GM12892 (cell line): ENCODE measurements at regions not wholly inside any gene's neighbourhood (a gene's known extent, or its start where the extent isn't known, plus 50 kb on each side); places are given as distances from the start of the nearest gene placed in this dataset.

Experiments used
- DNase-seq: peaks from one replicate; pipeline ENCODE4 v3.0.0; 2011; ENCODE audit not compliant: insufficient read length
- FAIRE-seq: peaks from 2 replicates; lab custom pipeline; 2011; peaks lifted over from hg19 to GRCh38; lab: Jason Lieb, UNC
- POLR2A ChIP-seq: IDR thresholded peaks from 2 replicates; pipeline ENCODE4 v1.6.1; 2011; ENCODE audit warnings: low read depth, low read length, control low read depth
- POLR2AphosphoS5 ChIP-seq: IDR thresholded peaks from 2 replicates; pipeline ENCODE4 v1.6.1; 2011; ENCODE audit warnings: low read depth, low read length, control low read depth
- TAF1 ChIP-seq: IDR thresholded peaks from 2 replicates; pipeline ENCODE4 v1.6.1; 2011; ENCODE audit warnings: low read depth, mild to moderate bottlenecking, control low read depth, low read length, borderline replicate concordance

DNA sequence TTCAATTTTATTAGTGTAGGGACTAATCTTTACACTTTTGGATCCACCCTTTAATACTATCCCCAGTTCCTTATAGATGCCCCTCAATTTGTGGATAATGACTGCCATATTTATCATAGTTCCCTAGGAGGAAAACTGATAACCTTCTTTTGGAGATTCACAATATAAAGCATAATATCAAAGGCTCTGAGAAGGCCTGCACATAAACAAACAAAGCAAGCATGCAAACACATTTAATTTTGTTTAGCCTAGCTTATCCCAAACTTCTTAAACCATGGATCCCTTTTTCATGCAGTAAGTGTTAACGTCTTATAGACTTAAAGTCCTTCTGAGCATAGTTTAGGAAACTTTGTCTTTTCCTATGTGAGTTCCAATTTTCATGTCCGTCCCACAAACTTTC, 290.4 kb upstream of the TBX3 start:
- TF ChIP-seq TAF1 = no peak
- no peak for TF ChIP-seq POLR2AphosphoS5
- TF ChIP-seq POLR2A = no peak
- FAIRE-seq (no peak), DNase-seq (no peak)

DNA sequence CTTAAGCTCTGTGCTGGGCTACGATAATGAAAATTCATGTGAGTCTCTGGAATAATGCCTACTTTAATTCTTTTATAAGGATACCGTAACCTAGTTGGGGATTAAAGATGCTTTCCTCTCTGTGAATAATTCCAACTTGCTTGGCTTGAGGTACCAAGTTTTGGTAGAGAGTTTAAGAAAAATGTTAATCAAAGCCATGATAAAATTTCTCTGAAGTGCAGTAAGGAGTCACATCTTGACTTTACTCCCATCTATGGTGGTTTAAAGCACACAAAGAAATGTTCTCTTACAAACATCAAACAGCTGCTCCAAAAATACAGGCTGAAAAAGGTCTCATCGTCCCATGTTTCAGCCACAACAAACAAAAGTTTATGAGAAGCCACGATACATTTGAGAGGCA, 284.8 kb upstream of the TBX3 start:
- DNase-seq = no peak
- FAIRE-seq = no peak
- no peak for TF ChIP-seq TAF1
- TF ChIP-seq POLR2AphosphoS5 = no peak
- TF ChIP-seq POLR2A = no peak

DNA sequence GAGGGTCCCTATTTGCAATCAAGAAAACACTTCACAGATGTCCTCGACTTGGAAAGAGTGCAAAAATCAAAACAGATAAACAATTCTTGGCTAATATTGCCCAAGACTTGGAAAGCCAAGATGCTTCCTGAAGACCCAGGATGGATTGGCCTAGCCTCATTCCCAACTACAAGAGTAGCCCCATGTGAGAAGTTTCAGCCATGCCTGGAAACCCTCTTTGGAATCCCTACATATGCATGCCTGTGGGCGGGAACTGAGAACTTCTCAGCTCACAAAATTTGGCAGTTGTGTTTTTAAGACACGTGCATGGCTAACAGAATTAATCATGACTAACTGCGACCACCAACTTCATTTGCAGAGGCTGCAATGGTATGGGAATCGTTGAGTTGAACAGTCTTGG, 283.2 kb upstream of the TBX3 start:
- no peak for DNase-seq
- FAIRE-seq = no peak
- TF ChIP-seq TAF1 (no peak), POLR2A (no peak), POLR2AphosphoS5 (no peak)

DNA sequence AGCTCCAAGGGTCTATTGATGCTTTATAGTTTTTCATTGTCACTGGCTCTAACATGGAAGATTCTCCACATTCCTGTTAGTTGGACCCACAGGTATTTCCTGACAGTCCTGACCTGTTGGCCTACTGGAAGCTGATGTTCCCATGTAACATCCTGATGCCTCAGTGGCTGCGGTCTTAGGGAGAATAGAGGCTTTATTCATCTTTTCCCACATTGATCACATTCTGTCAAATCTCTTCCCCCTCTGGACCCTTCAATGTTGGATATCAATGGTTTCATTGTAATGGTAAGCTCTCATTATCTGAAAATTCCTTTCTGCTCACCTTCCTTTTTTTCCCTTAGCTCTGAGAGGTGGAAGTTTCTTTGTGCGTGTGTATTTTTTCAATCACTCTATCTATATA, 280.9 kb upstream of the TBX3 start:
- TF ChIP-seq POLR2AphosphoS5 = no peak
- TF ChIP-seq POLR2A = no peak
- TF ChIP-seq TAF1 = no peak
- DNase-seq (no peak), FAIRE-seq (no peak)

DNA sequence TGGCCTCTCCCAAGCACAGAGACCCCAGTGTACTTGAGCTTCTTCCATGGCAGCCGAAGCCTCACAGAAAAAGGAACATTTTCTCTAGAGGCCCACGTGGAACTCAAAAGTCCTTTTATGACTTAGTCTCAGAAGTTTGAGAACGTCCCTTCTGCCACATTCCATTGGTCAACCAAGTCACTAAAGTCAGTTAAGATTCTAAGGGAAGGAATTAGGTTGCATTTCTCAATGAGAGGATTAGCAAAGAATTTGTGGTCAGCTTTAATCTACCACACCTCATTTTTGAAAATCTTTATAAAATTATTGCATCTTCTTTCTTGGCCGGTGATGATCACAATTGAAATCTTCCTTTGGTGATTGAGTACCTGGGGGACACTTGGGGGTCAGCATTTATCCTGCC, 279.9 kb upstream of the TBX3 start:
- TF ChIP-seq POLR2AphosphoS5 (no peak), POLR2A (no peak), TAF1 (no peak)
- FAIRE-seq (no peak), DNase-seq (no peak)

DNA sequence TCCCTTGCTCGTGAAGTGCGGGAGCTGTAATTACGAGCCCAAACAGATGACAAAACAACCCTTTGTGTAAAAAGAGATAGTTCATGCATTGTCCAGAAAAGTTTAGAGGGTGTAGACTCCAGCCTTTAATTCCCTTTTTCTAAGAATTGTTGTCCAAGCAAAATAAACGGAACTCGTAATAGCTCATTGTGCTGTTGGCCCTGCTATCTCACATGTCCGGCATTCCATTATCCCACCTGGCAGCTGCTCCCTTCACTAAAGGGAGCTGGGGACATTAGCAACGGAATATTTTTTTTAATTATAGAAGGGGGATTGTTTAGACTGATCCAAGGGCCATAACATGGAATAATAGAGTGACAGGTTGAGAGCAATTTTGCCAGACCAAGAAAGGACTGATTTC, 277.5 kb upstream of the TBX3 start:
- no peak for FAIRE-seq
- TF ChIP-seq TAF1 (no peak), POLR2A (no peak), POLR2AphosphoS5 (no peak)
- no peak for DNase-seq

DNA sequence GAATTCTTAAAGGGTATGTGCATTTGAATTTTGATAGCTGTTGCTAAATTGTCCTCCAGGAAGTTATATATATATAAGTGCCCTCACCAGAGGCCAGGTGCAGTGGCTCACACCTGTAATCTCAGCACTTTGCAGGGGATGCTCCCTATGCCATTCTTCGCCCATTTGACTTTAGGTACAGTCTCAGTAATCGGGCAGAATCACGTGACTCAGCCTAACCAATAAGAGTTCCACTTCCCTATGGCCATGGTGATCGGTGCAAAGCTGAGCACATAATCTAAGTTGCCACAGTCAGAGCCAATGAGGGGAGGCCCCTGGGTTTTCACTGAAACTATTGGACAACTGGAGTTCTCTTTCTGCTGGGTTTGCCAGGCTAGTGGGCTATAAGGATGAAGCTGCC, 274.6 kb upstream of the TBX3 start:
- DNase-seq (no peak), FAIRE-seq (no peak)
- no peak for TF ChIP-seq POLR2AphosphoS5
- TF ChIP-seq TAF1 = no peak
- no peak for TF ChIP-seq POLR2A

DNA sequence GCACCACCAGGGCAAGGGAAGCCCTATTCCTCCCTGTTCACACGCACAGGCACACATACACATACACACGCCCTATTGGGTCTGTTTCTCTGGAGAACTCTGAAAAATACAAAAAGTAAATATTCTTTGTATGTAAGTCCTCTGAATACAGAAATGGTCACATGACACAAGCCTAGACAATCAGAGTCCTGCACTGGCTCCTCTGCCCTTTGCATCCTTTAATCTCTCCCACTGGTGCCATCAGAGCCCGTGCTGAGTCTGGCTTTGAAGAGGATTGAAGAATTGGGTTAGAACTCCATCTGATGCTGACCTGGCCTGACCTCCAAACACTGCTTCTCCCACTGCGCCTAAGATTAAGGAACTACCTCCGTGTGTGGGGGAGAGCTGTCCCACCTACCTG, 273.2 kb upstream of the TBX3 start:
- DNase-seq (no peak), FAIRE-seq (no peak)
- no peak for TF ChIP-seq TAF1
- no peak for TF ChIP-seq POLR2AphosphoS5
- no peak for TF ChIP-seq POLR2A

DNA sequence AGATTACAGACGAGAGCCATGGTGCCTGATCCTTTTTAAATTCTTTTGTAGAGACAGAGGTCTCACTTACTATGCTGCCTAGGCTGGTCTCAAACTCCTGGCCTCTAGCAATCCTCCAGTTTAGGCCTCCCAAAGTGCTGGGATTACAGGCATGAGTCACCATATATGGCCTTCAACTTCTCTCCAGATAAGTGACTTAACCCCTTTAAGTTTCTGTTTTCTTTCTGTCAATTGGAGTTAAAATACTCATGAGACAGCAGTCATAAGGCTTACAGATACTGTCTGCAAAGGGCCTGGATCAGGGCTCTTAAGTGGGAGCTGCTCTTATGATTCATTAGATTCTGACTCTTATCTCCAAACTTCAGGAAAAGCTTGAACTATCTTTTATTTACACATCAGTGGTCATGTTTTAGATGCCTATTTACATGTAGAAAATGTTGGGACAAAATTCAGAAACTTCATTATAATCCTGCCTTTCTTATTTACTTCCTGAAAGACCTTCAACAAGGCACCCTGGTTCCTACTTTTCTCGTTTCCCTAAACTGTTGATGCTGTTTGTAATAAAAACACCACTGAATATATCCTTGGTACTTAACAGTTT, 271.5 kb upstream of the TBX3 start:
- FAIRE-seq (no peak), DNase-seq (no peak)
- no peak for TF ChIP-seq POLR2A

DNA sequence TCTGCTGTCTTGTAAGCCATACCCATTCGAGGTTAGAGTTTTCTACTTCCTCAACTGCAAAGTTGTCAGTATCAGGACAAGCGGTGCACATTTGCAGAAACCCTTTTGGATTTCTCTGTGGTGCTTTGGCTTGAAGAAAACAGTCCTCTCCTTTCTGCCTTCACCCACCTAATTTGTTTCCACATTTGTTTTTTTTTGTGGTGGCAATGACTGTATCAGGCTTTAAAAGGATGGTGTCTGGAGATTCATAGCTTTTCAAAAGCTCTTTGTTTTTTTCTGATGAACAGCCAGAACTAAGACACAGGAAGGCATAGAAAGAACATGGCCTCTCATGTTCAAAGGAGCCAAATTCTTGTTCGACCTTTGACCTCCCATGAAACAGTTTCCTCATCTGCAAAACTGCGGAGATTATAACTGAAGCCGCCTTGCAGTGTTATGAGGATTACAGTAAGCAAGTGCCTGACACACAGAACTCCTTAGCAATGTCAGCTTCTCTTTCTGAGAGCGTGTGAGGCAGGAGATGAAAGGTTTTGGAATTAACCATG, 270.6 kb upstream of the TBX3 start:
- no peak for TF ChIP-seq POLR2A
- TF ChIP-seq POLR2AphosphoS5 = no peak
- TF ChIP-seq TAF1 = no peak
- DNase-seq (no peak), FAIRE-seq (no peak)

DNA sequence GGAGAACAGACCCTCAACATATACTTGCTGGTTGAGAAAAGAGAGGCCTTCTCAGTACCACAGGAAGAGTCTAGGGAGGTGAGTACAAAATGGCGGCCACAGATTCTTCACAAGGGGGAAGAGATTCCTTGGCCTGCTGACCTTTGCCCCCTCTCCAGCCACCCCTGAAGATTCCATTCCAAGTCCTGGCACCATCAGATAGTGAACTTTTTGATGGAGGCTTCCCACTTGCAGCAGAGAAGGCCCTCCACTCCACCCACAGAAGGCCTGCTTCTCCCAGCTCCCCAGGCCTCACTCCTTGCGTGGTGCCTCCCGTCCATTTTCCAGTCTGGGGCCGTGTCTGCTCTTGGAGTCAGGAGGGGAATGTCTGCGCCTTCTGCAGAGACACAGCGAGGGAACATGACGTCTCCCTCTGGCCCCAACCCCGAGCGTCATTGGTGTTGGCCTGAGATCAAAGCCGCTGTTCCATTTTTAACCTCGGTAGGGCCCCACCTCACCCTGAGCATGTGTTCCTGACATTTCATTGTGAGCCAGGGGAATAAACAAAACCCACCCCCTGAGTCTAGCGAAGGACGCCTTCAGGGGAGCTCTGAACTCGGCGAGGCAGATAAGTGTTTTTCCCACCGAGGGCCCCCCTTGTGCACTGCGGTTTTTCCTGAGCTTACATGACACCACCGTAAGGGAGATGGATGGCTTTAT, 268.7 kb upstream of the TBX3 start:
- TF ChIP-seq TAF1 = no peak
- no peak for TF ChIP-seq POLR2A
- TF ChIP-seq POLR2AphosphoS5 = no peak
- DNase-seq = no peak
- no peak for FAIRE-seq

DNA sequence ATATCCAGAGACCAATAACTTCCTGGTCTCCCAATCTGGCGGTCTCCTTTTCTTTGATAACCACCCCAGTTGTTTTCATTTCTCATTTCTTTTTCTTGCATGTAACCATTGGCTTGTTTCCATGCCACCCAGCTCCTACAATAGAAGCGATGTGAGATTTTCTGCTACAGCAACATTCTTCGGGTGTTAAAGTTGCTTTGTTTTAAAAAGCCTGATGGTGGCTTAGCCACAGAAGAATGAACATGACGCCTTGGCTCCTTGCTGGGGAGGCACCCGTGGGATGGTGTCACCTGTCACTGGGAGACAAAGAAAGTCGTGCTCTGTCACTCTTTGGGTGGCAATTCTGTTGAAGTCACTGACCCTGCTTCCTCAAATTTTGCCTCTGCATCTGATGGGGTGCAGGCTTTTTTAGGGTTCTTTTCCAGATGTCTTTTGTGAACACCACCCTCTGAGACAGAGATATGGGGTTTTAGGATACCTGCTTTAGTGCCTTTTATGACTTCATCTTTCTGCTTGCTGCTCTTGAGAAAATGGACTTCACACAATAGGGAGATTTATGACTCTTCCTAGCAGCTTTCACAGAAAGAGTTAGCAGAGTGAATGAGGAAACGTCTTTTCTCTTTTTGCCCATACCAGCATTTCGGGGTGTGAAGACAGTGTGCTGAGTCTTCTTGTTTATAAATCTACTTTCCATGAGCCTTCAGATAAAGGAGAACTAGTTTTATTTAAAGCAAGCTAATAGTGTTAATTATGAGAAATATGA, 265.3 kb upstream of the TBX3 start:
- no peak for DNase-seq
- TF ChIP-seq POLR2AphosphoS5 = no peak
- FAIRE-seq = no peak

DNA sequence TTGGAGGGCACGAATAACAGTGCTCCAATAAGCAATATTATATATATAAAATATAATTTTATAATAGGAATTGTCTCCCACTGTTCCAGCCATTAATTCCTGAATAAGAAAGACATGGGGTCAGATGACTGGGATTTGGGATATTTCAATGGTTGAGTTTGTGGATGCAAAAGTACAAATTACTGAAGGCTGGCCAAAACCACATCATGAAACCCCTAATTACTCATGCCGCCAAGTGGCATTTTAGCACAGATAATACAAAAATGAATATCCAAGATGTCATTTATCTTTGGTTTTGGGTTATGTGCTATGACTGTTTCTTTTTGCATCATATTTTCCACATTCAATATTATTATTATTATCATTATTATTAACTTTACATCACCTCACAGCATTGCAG, 261.4 kb upstream of the TBX3 start:
- TF ChIP-seq POLR2A (no peak), POLR2AphosphoS5 (no peak), TAF1 (no peak)
- FAIRE-seq (no peak), DNase-seq (no peak)
